Right renal cortex interstitium (tissue), 3 donors: ENCODE measurements at regions not wholly inside any gene's neighbourhood (a gene's known extent, or its start where the extent isn't known, plus 50 kb on each side); places are given as distances from the start of the nearest gene placed in this dataset.

ENCODE experiments used
- DNase-seq, 3 donors: peaks; one replicate each; pipeline ENCODE4 v3.0.0-alpha.2; 2013; ENCODE audit warnings: low read depth in 3 of 3, low spot score in 2 of 3

- DNase-seq: no peak
Observed at GRCh38 chr6:121499666-121500065, 64.2 kb downstream of the GJA1 start.

- no peak for DNase-seq
Observed at GRCh38 chr6:121503589-121503991, 68.1 kb downstream of the GJA1 start.

- DNase-seq: no peak
Observed at GRCh38 chr6:121504227-121504626, 68.8 kb downstream of the GJA1 start.

- DNase-seq: no peak
Observed at GRCh38 chr6:121505284-121505683, 69.8 kb downstream of the GJA1 start.

- DNase-seq: no peak
Observed at GRCh38 chr6:121506761-121507754, 71.6 kb downstream of the GJA1 start.

GRCh38 chr6:121510568-121511177, 75.2 kb downstream of the GJA1 start:
- no peak for DNase-seq

GRCh38 chr6:121515630-121516265, 80.3 kb downstream of the GJA1 start:
- DNase-seq: no peak

- no peak for DNase-seq
Observed at GRCh38 chr6:121516331-121516730, 80.9 kb downstream of the GJA1 start.

- no peak for DNase-seq
Observed at GRCh38 chr6:121520337-121521163, 85.1 kb downstream of the GJA1 start.

GRCh38 chr6:121521164-121521555, 85.7 kb downstream of the GJA1 start:
- DNase-seq: no peak

GRCh38 chr6:121522265-121522664, 86.8 kb downstream of the GJA1 start:
- DNase-seq: no peak

- no peak for DNase-seq
Observed at GRCh38 chr6:121522771-121523386, 87.4 kb downstream of the GJA1 start.

GRCh38 chr6:121523628-121524027, 88.2 kb downstream of the GJA1 start:
- DNase-seq: no peak

GRCh38 chr6:121526282-121526681, 90.8 kb downstream of the GJA1 start:
- DNase-seq: no peak

- DNase-seq: no peak
Observed at GRCh38 chr6:121531658-121532169, 96.3 kb downstream of the GJA1 start.

GRCh38 chr6:121533321-121533841, 97.9 kb downstream of the GJA1 start:
- DNase-seq: no peak

GRCh38 chr6:121535777-121536176, 100.3 kb downstream of the GJA1 start:
- no peak for DNase-seq

GRCh38 chr6:121536345-121536744, 100.9 kb downstream of the GJA1 start:
- DNase-seq: no peak

- no peak for DNase-seq
Observed at GRCh38 chr6:121539439-121539838, 104.0 kb downstream of the GJA1 start.

GRCh38 chr6:121540210-121540609, 104.8 kb downstream of the GJA1 start:
- no peak for DNase-seq
